ENCODE measurements at regions not wholly inside any gene's neighbourhood (a gene's known extent, or its start where the extent isn't known, plus 50 kb on each side); places are given as distances from the start of the nearest gene placed in this dataset.

GRCh38 chr4:162622664-162623063, 458.9 kb upstream of the FSTL5 start:
- no peaks in the 10 kb centered on the region for H3K27me3 Mint-ChIP-seq
- no peaks in the 10 kb centered on the region for H3K9me3 Mint-ChIP-seq
- ChIA-PET POLR2A (no interaction called here), CTCF (interaction anchor here (0.6 kb wide), 1 partner anchor 83 kb away, joined by 5 read pairs; no protein-coding TSS in a partner anchor)
- no peak for DNase-seq
- intact Hi-C loops (cut with micrococcal nuclease), result no loop called here
- H3K36me3 Mint-ChIP-seq, result no peaks in the 10 kb centered on the region
- no peak overlapping the region for H3K4me3 Mint-ChIP-seq
- no peaks in the 10 kb centered on the region for H3K4me1 Mint-ChIP-seq (ENCODE audit: low read depth)
- no peak overlapping the region for H3K27ac Mint-ChIP-seq

GRCh38 chr4:162610116-162610515, 446.3 kb upstream of the FSTL5 start:
- H3K9me3 Mint-ChIP-seq, result no peaks in the 10 kb centered on the region
- ChIA-PET CTCF (no interaction called here), POLR2A (no interaction called here)
- no peak overlapping the region for H3K27ac Mint-ChIP-seq
- no peaks in the 10 kb centered on the region for H3K27me3 Mint-ChIP-seq
- no peaks in the 10 kb centered on the region for H3K4me1 Mint-ChIP-seq (ENCODE audit: low read depth)
- H3K36me3 Mint-ChIP-seq, result no peaks in the 10 kb centered on the region
- no peak overlapping the region for H3K4me3 Mint-ChIP-seq
- DNase-seq, result no peak
- intact Hi-C loops (cut with micrococcal nuclease), result no loop called here

GRCh38 chr4:162586266-162586665, 422.5 kb upstream of the FSTL5 start:
- ChIA-PET POLR2A (no interaction called here), CTCF (no interaction called here)
- Mint-ChIP-seq H3K27ac (no peak overlapping the region), H3K4me3 (no peak overlapping the region), H3K27me3 (no peaks in the 10 kb centered on the region), H3K9me3 (peaks cover 2% of the 10 kb centered on the region), H3K4me1 (ENCODE audit: low read depth) (no peaks in the 10 kb centered on the region), H3K36me3 (no peaks in the 10 kb centered on the region)
- intact Hi-C loops (cut with micrococcal nuclease), result no loop called here
- no peak for DNase-seq

DNA sequence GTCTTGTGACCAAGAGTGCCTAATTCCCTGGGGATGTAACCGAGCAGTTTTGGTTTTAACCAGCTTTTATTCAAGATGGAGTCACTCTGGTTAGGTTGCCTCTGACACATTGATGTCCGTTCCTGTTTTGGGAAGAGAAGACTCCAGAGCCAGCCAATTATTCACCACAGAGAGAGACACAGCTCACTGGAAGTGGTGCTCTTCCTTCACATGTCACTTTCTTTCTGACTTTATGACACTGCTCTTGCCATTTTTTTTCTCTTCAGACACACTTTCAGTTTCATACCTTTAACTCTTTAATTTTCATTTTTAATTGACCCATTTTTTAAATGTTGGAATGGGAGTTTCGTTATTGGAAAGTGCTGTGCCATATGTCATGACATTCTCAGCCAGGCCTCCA, 418.4 kb upstream of the FSTL5 start:
- peaks cover 2% of the 10 kb centered on the region for H3K9me3 Mint-ChIP-seq
- no peak for DNase-seq
- CTCF ChIA-PET, result no interaction called here
- H3K4me3 Mint-ChIP-seq, result no peak overlapping the region
- no peaks in the 10 kb centered on the region for H3K27me3 Mint-ChIP-seq
- intact Hi-C loops (cut with micrococcal nuclease), result no loop called here
- no peaks in the 10 kb centered on the region for H3K36me3 Mint-ChIP-seq
- POLR2A ChIA-PET, result no interaction called here
- no peaks in the 10 kb centered on the region for H3K4me1 Mint-ChIP-seq (ENCODE audit: low read depth)
- H3K27ac Mint-ChIP-seq, result no peak overlapping the region

- no peak for DNase-seq
- intact Hi-C loops (cut with micrococcal nuclease), result no loop called here
- CTCF ChIA-PET, result no interaction called here
- H3K4me3 Mint-ChIP-seq, result no peak overlapping the region
- no peaks in the 10 kb centered on the region for H3K27me3 Mint-ChIP-seq
- no peaks in the 10 kb centered on the region for H3K36me3 Mint-ChIP-seq
- no peak overlapping the region for H3K27ac Mint-ChIP-seq
- POLR2A ChIA-PET, result no interaction called here
- H3K9me3 Mint-ChIP-seq, result no peaks in the 10 kb centered on the region
- no peaks in the 10 kb centered on the region for H3K4me1 Mint-ChIP-seq (ENCODE audit: low read depth)
Observed at GRCh38 chr4:162565730-162566129, 401.9 kb upstream of the FSTL5 start.

DNA sequence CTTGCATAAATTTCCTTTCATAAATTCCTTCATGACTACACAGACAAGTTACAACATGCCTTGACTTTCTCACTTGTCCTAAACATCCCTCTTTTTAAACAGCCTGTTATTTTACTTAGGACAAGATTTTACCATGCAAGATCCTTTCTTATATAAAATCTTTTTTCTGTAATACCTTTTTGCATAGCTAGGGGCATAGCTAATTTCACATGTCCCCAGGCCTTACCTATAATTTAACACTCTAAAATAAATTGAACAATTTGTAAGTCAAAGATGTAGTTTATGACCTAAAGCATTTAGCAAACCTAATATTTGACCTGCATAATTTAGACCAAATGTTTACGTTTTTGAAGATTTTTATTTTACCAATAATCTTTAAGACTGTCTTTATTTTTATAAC, 396.3 kb upstream of the FSTL5 start:
- Mint-ChIP-seq H3K27ac (no peak overlapping the region), H3K36me3 (no peaks in the 10 kb centered on the region), H3K4me3 (no peak overlapping the region), H3K27me3 (no peaks in the 10 kb centered on the region), H3K4me1 (ENCODE audit: low read depth) (no peaks in the 10 kb centered on the region), H3K9me3 (no peaks in the 10 kb centered on the region)
- intact Hi-C loops (cut with micrococcal nuclease), result no loop called here
- ChIA-PET POLR2A (no interaction called here), CTCF (interaction anchor here (0.7 kb wide), 1 partner anchor 886 kb away, joined by 3 read pairs; no protein-coding TSS in a partner anchor)
- no peak for DNase-seq

DNA sequence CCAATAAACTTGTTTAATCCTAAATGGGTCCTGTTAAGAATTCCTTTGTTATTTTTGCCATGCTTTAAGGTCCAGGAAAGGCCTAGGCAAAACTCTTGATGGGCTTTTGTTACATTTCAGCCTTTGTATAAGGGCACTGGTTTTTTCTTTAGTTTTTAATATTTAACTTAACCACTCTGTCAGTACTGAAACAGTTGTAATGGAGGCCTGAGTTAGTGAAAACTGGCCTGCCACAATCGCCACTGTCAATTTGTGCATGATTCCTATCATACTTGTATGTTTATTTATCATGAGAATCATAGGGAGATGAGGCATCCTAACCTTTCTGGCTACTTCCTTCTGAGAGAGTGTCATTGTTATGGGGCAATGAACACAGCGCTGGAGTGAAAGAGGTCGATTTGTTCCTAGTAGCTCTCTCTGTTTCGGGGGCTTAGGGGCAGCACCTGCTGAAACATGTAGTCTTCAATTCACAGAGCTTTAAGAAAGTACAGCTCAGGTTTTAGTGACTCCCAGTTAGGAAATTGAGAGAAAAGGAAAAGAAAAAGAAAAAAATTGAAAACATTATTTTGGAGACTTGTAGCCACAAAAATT, 393.8 kb upstream of the FSTL5 start:
- Mint-ChIP-seq H3K36me3 (no peaks in the 10 kb centered on the region), H3K4me3 (no peak overlapping the region), H3K27me3 (no peaks in the 10 kb centered on the region), H3K27ac (no peak overlapping the region), H3K4me1 (ENCODE audit: low read depth) (no peaks in the 10 kb centered on the region), H3K9me3 (no peaks in the 10 kb centered on the region)
- DNase-seq, result no peak
- intact Hi-C loops (cut with micrococcal nuclease), result no loop called here
- ChIA-PET CTCF (no interaction called here), POLR2A (no interaction called here)

DNA sequence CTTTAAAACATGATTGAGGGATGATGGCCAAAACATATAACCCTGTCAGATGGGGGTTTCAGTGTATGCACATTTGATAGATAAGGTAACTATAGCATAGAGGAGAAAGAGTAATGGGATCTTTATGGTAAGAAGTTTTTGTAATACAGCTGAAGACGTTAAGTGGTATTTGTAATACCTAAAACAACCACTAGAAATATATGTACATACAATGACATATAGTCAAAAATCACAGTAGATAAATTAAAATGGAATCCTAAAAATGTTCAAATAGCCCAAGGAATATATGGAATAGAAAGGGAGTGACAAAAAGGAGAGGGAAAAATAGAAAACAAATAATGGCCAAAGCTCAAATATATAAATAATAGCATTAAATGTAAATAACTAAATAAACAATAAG, 371.3 kb upstream of the FSTL5 start:
- H3K36me3 Mint-ChIP-seq, result no peaks in the 10 kb centered on the region
- POLR2A ChIA-PET, result no interaction called here
- H3K4me1 Mint-ChIP-seq (ENCODE audit: low read depth), result no peaks in the 10 kb centered on the region
- H3K27ac Mint-ChIP-seq, result no peak overlapping the region
- CTCF ChIA-PET, result interaction anchor here (0.7 to 1.4 kb wide), 2 partner anchors 8 to 758 kb away, joined by 3 to 4 read pairs; no protein-coding TSS in a partner anchor
- H3K27me3 Mint-ChIP-seq, result no peaks in the 10 kb centered on the region
- intact Hi-C loops (cut with micrococcal nuclease), result no loop called here
- H3K9me3 Mint-ChIP-seq, result no peaks in the 10 kb centered on the region
- H3K4me3 Mint-ChIP-seq, result no peak overlapping the region
- DNase-seq, result no peak

DNA sequence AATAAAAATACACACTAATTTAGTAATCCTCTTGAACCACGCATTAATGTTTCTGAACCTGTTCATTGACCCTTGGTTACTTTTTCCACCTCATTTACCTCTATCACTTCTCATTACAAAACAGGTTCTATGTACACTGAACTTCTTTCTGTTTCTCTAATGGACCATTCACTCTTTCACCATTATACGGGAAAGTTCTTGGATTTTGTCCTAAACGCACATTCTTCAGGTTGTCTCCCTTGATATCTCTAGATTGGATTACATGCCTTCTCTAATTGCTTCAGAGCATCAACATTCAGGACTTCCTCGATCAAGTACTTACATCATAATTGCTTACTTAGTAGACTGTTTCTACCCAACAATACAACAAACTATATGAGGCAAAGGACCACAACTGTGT, 359.4 kb upstream of the FSTL5 start:
- ChIA-PET POLR2A (no interaction called here), CTCF (no interaction called here)
- H3K4me3 Mint-ChIP-seq, result no peak overlapping the region
- no peak overlapping the region for H3K27ac Mint-ChIP-seq
- H3K27me3 Mint-ChIP-seq, result no peaks in the 10 kb centered on the region
- no peaks in the 10 kb centered on the region for H3K4me1 Mint-ChIP-seq (ENCODE audit: low read depth)
- H3K9me3 Mint-ChIP-seq, result no peaks in the 10 kb centered on the region
- H3K36me3 Mint-ChIP-seq, result no peaks in the 10 kb centered on the region
- intact Hi-C loops (cut with micrococcal nuclease), result no loop called here
- no peak for DNase-seq

DNA sequence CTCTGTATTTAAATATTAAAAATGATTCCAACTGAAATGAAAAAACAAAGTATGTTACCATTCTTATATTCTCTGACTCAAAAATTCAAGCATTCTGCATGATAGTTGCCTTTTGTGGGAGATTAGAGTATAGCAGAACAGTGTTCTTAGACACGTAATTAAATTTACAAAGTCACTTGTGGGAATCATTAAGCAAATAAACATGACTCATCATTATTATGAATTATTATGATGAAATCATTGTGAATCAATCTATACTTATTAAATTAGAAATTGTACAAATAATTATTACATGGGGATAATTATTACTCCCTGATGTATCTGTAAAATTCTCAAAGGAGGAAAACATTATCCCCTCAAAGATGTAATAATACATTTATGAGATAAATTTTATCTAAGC, 358.9 kb upstream of the FSTL5 start:
- no peaks in the 10 kb centered on the region for H3K27me3 Mint-ChIP-seq
- POLR2A ChIA-PET, result no interaction called here

GRCh38 chr4:162510937-162511336, 347.1 kb upstream of the FSTL5 start:
- Mint-ChIP-seq H3K4me1 (ENCODE audit: low read depth) (no peaks in the 10 kb centered on the region), H3K27me3 (no peaks in the 10 kb centered on the region), H3K4me3 (no peak overlapping the region), H3K36me3 (no peaks in the 10 kb centered on the region), H3K9me3 (no peaks in the 10 kb centered on the region), H3K27ac (no peak overlapping the region)
- intact Hi-C loops (cut with micrococcal nuclease), result no loop called here
- ChIA-PET POLR2A (no interaction called here), CTCF (no interaction called here)
- DNase-seq, result no peak

More for the DNA sequence above, 358.9 kb upstream of the FSTL5 start:
- CTCF ChIA-PET, result no interaction called here
- H3K4me3 Mint-ChIP-seq, result no peak overlapping the region
- no peaks in the 10 kb centered on the region for H3K9me3 Mint-ChIP-seq
- no peaks in the 10 kb centered on the region for H3K4me1 Mint-ChIP-seq (ENCODE audit: low read depth)
- no peak overlapping the region for H3K27ac Mint-ChIP-seq
- H3K36me3 Mint-ChIP-seq, result no peaks in the 10 kb centered on the region
- DNase-seq, result no peak
- intact Hi-C loops (cut with micrococcal nuclease), result no loop called here

DNA sequence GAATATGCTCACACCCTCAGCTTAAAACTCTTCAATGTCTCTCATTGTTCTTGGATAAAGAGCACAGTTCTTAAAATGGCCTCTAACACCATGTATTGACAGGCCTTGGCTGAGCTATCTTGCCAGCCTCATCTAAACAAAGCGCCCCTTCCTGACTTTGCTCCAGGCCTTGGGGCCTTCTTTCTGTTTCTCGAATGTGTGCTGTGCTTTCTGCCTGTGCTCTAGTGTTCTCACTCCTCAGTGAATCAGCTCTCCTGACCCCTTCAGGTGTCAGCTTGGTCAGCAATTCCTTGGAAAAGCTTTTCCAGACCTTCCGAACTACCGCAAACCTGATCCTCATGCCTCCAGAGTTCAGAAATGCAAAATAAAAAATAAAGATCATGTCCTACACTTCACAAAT, 346.3 kb upstream of the FSTL5 start:
- CTCF ChIA-PET, result no interaction called here

GRCh38 chr4:162509333-162509732, 345.5 kb upstream of the FSTL5 start:
- intact Hi-C loops (cut with micrococcal nuclease), result no loop called here
- H3K4me1 Mint-ChIP-seq (ENCODE audit: low read depth), result no peaks in the 10 kb centered on the region
- H3K9me3 Mint-ChIP-seq, result no peaks in the 10 kb centered on the region
- no peak for DNase-seq
- ChIA-PET CTCF (no interaction called here), POLR2A (no interaction called here)
- no peak overlapping the region for H3K27ac Mint-ChIP-seq
- H3K36me3 Mint-ChIP-seq, result no peaks in the 10 kb centered on the region
- no peak overlapping the region for H3K4me3 Mint-ChIP-seq
- H3K27me3 Mint-ChIP-seq, result no peaks in the 10 kb centered on the region

More for the DNA sequence above, 346.3 kb upstream of the FSTL5 start:
- intact Hi-C loops (cut with micrococcal nuclease), result no loop called here
- Mint-ChIP-seq H3K4me3 (no peak overlapping the region), H3K27me3 (no peaks in the 10 kb centered on the region), H3K27ac (no peak overlapping the region), H3K4me1 (ENCODE audit: low read depth) (no peaks in the 10 kb centered on the region), H3K9me3 (no peaks in the 10 kb centered on the region), H3K36me3 (no peaks in the 10 kb centered on the region)
- DNase-seq, result no peak
- POLR2A ChIA-PET, result no interaction called here

DNA sequence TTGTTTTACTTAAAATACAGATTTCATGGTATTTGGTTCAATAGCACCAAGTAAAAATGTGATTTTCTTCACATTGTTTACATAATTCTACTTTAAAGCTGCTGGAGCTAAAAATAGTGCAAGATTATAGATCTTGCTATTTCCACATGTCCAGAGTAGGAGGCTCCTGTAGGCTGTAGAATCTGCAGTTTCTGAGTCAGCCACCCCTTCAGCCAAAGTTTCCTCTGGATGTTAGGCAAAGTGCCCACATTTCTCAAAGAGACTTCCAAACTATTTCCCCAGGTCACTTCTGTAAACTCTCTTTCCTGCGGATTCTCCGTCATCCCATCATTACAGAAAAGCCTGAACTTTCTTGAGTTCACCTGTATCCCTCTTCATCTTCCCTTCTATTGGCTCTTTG, 342.5 kb upstream of the FSTL5 start:
- H3K4me3 Mint-ChIP-seq, result no peak overlapping the region
- intact Hi-C loops (cut with micrococcal nuclease), result no loop called here
- H3K27me3 Mint-ChIP-seq, result peaks cover 3% of the 10 kb centered on the region
- H3K27ac Mint-ChIP-seq, result no peak overlapping the region
- DNase-seq, result no peak
- H3K9me3 Mint-ChIP-seq, result no peaks in the 10 kb centered on the region
- ChIA-PET POLR2A (no interaction called here), CTCF (no interaction called here)
- H3K36me3 Mint-ChIP-seq, result no peaks in the 10 kb centered on the region
- no peaks in the 10 kb centered on the region for H3K4me1 Mint-ChIP-seq (ENCODE audit: low read depth)
